WTC11 (cell line): ENCODE measurements at regions not wholly inside any gene's neighbourhood (a gene's known extent, or its start where the extent isn't known, plus 50 kb on each side); places are given as distances from the start of the nearest gene placed in this dataset.

Experiments
- CREB1 ChIP-seq: sonication (generic); formaldehyde crosslinking; IDR thresholded peaks from 2 replicates; pipeline ENCODE4 v1.8.0; 2023; ENCODE audit warnings: mild to moderate bottlenecking, missing genetic modification reagents
- ESRRA ChIP-seq: sonication (generic); formaldehyde crosslinking; IDR thresholded peaks from 2 replicates; pipeline ENCODE4 v1.8.1; 2022; ENCODE audit warnings: mild to moderate bottlenecking, missing genetic modification reagents, borderline replicate concordance
- KAT7 ChIP-seq: sonication (generic); formaldehyde crosslinking; IDR thresholded peaks from 2 replicates; pipeline ENCODE4 v1.8.1; 2023; ENCODE audit warnings: missing genetic modification reagents, mild to moderate bottlenecking, borderline replicate concordance
- ZNF532 ChIP-seq: fragments of 250-450 bp; sonication (Bioruptor Pico); IDR thresholded peaks from 2 replicates; pipeline ENCODE4 v1.9.0; 2021; ENCODE audit warnings: mild to moderate bottlenecking, borderline replicate concordance
- TF ChIP-seq, protein P1 (sequence below): sonication (generic); formaldehyde crosslinking; IDR thresholded peaks from 2 replicates; pipeline ENCODE4 v1.8.1; 2022; ENCODE audit warnings: mild to moderate bottlenecking, missing genetic modification reagents, moderate library complexity, borderline replicate concordance
- TF ChIP-seq, protein P2 (sequence below): fragments of 200-600 bp; IDR thresholded peaks from 2 replicates; pipeline ENCODE4 v1.8.0; 2022; ENCODE audit warnings: antibody characterized with exemption
- TF ChIP-seq, protein P3 (sequence below): sonication (generic); formaldehyde crosslinking; IDR thresholded peaks from 2 replicates; pipeline ENCODE4 v1.8.0; 2022; ENCODE audit warnings: mild to moderate bottlenecking, missing genetic modification reagents

DNA sequence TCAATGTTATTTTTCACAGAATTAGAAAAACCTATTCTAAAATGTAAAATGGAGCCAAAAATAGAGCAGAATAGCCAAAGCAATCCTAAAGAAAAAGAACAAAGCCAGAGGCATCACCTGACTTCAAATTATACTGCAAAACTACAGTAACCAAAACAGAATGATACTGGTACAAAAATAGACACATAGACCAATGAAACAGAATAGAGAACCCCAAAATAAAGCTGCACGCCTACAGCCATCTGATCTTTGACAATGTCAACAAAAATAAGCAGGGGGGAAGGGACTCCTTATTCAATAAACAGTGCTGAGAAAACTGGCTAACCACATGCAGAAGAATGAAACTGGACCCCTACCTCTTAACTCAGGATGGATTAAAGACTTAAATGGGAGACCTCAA, 65.8 kb upstream of the PDE4D start:
- TF ChIP-seq ESRRA, result no peak
- TF ChIP-seq, protein P1, sequence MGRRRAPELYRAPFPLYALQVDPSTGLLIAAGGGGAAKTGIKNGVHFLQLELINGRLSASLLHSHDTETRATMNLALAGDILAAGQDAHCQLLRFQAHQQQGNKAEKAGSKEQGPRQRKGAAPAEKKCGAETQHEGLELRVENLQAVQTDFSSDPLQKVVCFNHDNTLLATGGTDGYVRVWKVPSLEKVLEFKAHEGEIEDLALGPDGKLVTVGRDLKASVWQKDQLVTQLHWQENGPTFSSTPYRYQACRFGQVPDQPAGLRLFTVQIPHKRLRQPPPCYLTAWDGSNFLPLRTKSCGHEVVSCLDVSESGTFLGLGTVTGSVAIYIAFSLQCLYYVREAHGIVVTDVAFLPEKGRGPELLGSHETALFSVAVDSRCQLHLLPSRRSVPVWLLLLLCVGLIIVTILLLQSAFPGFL, result no peak
- TF ChIP-seq, protein P2, sequence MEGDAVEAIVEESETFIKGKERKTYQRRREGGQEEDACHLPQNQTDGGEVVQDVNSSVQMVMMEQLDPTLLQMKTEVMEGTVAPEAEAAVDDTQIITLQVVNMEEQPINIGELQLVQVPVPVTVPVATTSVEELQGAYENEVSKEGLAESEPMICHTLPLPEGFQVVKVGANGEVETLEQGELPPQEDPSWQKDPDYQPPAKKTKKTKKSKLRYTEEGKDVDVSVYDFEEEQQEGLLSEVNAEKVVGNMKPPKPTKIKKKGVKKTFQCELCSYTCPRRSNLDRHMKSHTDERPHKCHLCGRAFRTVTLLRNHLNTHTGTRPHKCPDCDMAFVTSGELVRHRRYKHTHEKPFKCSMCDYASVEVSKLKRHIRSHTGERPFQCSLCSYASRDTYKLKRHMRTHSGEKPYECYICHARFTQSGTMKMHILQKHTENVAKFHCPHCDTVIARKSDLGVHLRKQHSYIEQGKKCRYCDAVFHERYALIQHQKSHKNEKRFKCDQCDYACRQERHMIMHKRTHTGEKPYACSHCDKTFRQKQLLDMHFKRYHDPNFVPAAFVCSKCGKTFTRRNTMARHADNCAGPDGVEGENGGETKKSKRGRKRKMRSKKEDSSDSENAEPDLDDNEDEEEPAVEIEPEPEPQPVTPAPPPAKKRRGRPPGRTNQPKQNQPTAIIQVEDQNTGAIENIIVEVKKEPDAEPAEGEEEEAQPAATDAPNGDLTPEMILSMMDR, result no peak
- TF ChIP-seq, protein P3, sequence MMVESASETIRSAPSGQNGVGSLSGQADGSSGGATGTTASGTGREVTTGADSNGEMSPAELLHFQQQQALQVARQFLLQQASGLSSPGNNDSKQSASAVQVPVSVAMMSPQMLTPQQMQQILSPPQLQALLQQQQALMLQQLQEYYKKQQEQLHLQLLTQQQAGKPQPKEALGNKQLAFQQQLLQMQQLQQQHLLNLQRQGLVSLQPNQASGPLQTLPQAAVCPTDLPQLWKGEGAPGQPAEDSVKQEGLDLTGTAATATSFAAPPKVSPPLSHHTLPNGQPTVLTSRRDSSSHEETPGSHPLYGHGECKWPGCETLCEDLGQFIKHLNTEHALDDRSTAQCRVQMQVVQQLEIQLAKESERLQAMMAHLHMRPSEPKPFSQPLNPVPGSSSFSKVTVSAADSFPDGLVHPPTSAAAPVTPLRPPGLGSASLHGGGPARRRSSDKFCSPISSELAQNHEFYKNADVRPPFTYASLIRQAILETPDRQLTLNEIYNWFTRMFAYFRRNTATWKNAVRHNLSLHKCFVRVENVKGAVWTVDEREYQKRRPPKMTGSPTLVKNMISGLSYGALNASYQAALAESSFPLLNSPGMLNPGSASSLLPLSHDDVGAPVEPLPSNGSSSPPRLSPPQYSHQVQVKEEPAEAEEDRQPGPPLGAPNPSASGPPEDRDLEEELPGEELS (CRISPR knock-in tag), result no peak
- no peak for TF ChIP-seq KAT7 (CRISPR knock-in tag)
- no peak for TF ChIP-seq ZNF532 (CRISPR knock-in tag)
- no peak for TF ChIP-seq CREB1
